Adrenal gland (tissue), 5 donors: ENCODE measurements at regions not wholly inside any gene's neighbourhood (a gene's known extent, or its start where the extent isn't known, plus 50 kb on each side); places are given as distances from the start of the nearest gene placed in this dataset.

ENCODE experiments used
- CTCF ChIP-seq, 6 experiments: fragments of 450-650 bp in 4 of 6; fragments of 200-600 bp in 2 of 6; sonication (generic) in 1 of 6; IDR thresholded peaks; 1 replicate in 5 of 6; 2 replicates in 1 of 6; pipeline versions ENCODE4 v1.5.1 to v1.8.0; 2016 to 2021; ENCODE audit warnings: antibody characterized with exemption in 6 of 6, mild to moderate bottlenecking in 2 of 6, moderate library complexity in 1 of 6
- POLR2A ChIP-seq, 2 donors: fragments of 450-650 bp; IDR thresholded peaks; one replicate each; pipeline ENCODE4 v1.6.1; 2017; ENCODE audit warnings: antibody characterized with exemption in 2 of 2, mild to moderate bottlenecking in 2 of 2, moderate library complexity in 1 of 2
- donor health status: DM: no; HTN: no; CAD: no.

- TF ChIP-seq CTCF (IDR thresholded peaks at IDR 0.05), result no peak
- no peak for TF ChIP-seq POLR2A (IDR thresholded peaks at IDR 0.05)
Measured at GRCh38 chr15:31905054-31905453, 125.3 kb upstream of the CHRNA7 start.
